HG02642 (cell line): ENCODE measurements at regions not wholly inside any gene's neighbourhood (a gene's known extent, or its start where the extent isn't known, plus 50 kb on each side); places are given as distances from the start of the nearest gene placed in this dataset.

Experiments
- ATAC-seq: cut with Tn5 transposase; IDR thresholded peaks from one replicate; pipeline ENCODE4 v1.9.1; 2021; ENCODE audit warnings: mild to moderate bottlenecking; ENCODE audit not compliant: unreplicated experiment, poor library complexity

DNA sequence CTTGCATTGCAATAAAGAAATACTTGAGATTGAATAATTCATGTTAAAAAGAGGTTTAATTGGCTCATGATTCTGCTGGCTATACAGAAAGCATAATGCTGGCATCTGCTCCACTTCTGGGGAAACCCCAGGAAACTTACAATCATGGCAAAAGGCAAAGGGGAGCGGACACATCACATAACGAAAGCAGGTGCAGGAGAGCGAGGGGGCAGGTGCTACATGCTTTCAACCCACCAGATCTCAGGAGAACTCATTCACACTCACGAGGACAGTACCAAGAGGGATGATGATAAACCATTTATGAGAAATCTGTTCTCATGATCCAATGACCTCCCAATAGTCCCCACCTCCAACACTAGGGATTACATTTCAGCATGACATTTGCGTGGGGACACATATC, 172.6 kb downstream of the RASSF9 start:
- no peak for ATAC-seq

DNA sequence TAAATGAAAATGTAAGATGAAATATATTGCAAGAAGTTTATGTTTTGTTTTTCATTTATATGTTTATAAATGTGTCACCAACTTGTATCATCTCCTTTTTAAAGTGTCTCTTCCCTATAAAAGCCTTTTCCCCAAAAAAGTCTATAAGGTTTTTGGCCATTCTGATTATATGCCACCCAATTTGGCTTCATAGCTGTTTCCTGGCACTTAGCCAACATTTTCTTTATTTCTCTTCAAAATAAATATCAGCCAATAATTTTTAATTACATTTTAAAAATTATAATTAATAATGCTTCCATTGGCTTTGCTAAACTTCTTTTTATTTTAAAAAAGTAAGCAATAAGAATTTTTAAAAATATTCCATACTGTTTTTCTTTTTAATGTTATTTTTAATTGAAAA, 171.8 kb downstream of the RASSF9 start:
- ATAC-seq, result no peak

DNA sequence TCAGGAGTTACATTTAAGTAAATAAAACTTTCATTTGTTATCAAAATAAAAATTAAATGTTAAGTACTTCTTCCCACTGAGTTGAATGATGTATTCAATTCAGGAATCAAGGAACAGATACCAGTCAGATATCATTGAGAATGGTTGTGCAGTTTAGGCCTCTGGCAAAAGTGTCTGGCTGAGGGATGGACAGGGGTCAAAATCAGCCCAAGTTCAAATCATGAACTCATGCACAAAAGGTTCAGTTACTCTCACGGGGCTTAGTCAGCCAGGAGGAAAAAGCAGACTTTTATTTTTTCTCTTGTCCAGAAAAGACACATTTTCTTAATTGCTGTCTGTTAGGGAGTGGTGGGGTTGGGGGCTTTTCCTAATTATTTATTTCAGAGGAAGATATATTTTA, 166.3 kb downstream of the RASSF9 start:
- ATAC-seq, result no peak

DNA sequence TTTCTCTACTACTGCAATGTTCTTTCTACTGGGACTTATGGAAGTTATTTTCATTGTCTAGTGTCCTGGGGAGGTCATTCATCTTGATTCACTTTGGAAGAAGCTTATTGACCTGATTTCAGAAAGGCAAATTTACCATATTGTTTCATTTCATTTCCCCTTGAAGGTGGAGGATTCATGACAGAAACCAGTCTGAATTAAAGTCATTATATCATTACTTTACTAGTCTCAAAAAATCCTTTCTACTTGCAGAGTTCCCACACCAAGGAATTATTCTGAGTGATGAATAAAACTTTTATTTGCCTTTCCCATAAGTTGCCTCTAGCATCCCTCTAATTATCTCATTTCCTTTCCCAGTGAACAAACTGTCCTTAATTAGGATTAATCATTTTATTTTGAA, 163.8 kb downstream of the RASSF9 start:
- ATAC-seq, result no peak

DNA sequence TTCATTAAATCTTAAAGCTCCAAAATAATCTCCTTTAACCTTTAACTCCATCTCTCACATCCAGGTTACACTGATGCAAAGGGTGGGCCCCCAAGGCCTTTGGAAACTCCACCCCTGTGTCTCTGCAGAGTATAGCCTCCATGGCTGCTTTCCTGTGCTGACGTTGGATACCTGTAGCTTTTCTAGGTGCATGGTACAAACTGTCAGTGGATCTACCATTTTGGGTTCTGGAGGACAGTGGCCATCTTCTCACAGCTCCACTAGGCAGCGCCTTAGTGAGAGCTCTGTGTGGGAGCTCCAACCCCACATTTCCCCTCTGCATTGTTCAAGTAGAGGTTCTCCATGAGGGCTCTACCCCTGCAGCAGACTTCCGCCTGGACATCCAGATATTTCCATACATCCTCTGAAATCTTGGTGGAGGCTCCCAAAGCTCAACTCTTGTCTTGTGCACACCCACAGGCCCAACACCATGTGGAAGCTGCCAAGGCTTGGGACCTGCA, 162.2 kb downstream of the RASSF9 start:
- no peak for ATAC-seq

DNA sequence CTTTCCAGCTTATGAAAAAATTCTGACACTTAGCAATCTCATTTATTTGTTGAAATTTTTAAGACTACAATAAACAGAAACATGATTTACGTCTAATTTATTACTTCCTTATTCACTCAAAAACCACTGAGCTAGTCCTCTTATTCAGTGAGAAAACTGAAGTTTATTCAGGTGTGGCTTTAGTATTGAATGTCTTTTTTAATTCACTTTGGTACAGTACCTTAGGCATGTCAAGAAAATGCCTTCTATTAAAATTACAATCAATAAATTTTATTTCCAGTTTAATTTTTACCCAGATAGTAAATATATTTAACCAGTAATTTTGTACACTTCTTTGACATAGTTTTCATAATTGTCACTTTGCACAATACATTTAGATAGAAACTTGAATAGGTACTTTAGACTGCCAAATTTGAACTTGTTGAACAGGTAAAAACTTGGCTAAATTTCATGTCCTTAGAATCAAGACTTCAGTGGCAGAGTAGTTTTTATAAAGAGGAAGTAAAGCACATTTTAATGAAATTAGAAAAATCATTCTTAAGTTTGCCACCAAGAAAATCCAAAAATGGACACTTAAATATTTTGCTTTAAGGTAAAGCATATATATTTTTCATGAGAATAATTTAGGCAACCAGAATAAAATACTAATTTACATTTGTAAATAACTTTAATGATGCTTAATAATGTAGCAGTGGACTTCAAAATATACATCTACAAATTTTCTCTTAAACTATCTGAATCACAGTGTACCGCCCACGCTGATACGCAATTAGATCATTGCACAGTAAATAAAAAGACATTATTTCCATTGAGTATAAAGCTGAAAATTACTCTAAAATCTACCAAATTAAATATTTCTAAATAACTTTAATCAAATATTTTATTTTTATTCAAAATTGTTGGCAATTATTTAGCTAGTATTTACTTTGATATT, 159.1 kb downstream of the RASSF9 start:
- no peak for ATAC-seq

- ATAC-seq, result no peak
Measured at GRCh38 chr12:85679296-85679695, 156.9 kb downstream of the RASSF9 start.

- no peak for ATAC-seq
Measured at GRCh38 chr12:85680881-85681280, 155.3 kb downstream of the RASSF9 start.

- ATAC-seq, result no peak
Measured at GRCh38 chr12:85681333-85681732, 154.9 kb downstream of the RASSF9 start.

- no peak for ATAC-seq
Measured at GRCh38 chr12:85683051-85683450, 153.2 kb downstream of the RASSF9 start.

DNA sequence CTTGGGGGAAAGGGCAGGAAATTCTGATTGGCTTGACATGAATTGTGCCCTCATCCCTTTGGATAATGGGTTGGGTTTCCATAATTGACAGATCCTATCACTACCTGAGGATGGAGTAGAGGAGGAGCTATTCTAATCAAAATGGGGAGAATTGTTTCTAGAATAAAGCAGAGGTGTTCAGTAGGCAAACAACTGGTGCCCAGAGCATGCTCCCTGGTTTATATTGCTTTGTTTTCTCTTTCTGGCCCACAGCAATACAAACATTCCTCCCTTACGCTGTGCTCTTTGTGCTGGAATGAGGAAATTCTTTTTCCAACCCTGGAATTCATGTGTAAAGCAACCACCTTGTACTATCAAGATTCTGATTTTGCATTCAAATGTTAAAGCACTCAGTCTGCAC, 147.4 kb downstream of the RASSF9 start:
- ATAC-seq, result no peak

GRCh38 chr12:85690146-85690545, 146.1 kb downstream of the RASSF9 start:
- no peak for ATAC-seq

- ATAC-seq, result no peak
Measured at GRCh38 chr12:85693093-85693665, 143.0 kb downstream of the RASSF9 start.

GRCh38 chr12:85695097-85695715, 141.0 kb downstream of the RASSF9 start:
- ATAC-seq, result no peak

- ATAC-seq, result no peak
Measured at GRCh38 chr12:85697003-85697402, 139.2 kb downstream of the RASSF9 start.

GRCh38 chr12:85698937-85699336, 137.3 kb downstream of the RASSF9 start:
- ATAC-seq, result no peak

- no peak for ATAC-seq
Measured at GRCh38 chr12:85708775-85709174, 127.4 kb downstream of the RASSF9 start.

DNA sequence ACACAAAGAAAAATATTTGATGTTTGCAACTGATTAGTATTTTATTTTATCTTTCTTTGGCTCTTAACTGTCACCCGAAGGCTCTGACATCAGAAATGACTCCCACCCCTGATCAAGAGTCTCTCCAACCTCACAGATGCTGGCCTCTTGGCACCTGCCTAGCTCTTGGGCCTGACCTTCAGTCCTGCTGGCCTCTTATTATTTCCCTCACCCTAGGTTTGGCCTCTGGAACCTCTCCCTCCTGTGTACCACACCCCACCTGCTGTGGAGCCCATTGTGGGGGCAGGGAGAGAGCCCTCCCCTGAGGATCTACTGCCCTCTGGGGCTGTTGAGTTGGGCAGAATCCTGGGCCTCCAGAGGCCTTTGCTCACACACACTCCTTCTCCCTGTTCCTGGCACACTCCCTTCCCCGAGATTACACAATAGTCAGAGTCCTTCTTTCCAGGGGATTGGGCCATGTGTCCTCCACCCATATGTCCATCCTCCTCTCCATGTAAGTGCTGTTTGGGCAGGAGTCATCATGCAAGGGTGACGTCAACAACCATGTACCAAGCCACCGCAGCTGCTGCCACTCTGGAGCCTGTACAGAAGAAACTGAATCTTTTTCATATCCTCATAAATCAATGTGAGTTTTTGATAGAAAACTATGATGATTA, 124.3 kb downstream of the RASSF9 start:
- ATAC-seq, result no peak

GRCh38 chr12:85713373-85713772, 122.8 kb downstream of the RASSF9 start:
- ATAC-seq, result no peak

- no peak for ATAC-seq
Measured at GRCh38 chr12:85714425-85714824, 121.8 kb downstream of the RASSF9 start.
